ENCODE measurements at regions not wholly inside any gene's neighbourhood (a gene's known extent, or its start where the extent isn't known, plus 50 kb on each side); places are given as distances from the start of the nearest gene placed in this dataset.
A peak's percentile ranks its signal among the peaks of the same experiment; 100 is the strongest.

DNA sequence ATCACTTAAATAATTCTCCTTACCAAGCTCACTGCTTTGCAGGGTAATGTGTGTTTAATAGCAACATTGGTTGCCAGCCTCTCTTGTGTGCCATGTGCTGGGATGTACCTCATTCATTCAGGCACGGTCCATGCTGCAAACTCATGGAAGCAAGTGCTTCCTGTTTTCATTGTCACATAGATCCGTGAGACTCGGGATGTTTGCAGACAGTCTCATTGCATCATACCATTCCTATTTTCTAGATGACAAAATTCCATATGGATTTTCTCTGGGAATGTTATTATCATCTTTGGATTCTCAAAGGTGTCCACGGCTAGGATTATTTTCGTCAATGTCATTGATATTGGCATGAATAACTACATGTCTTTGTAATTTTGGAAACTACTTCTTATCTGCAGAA lies 60.0 kb upstream of the HDAC4 start:
- DNase-seq = no peak

DNA sequence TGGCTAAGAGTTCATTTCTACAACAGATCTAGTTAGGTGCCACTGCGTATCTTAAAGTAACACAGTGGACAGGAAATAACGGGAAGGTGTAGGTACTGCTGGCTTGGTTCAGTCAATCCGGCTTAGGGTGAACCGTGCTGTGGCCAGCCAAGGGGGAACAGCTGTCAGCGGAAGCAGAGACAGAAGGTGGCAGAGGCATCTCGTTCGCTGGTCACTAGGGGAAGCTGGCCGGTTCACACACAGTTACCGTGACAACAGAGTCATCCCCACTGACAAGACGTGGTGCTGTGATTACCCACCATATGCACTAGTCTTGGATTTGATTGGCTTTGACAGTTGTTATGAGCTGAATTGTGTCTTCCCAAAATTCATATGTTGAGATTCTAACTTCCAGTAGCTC lies 58.8 kb upstream of the HDAC4 start:
- peak in 1 of 2 donors; percentile 4 for DNase-seq

DNA sequence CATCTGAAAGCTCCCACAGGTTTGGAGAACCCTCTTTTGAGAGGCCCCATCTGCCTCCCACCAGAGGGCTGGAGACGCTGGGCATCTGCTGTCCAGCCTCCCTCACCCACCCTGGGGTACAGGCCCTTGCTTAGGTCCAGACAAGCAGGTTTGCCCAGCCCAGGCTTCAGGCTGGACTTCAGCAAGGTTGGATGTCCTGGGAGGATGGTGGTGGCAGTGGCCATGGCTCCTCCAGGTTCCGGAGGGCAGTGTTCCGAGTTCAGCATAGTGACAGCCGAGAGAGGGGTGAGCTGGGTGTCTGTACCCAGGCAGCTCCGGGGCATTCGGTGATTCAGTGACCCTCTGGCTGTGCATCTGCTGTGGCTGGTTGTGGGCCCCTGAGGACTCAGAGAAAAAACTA lies 58.2 kb upstream of the HDAC4 start:
- DNase-seq = peak in 1 of 2 donors; percentile 8

DNA sequence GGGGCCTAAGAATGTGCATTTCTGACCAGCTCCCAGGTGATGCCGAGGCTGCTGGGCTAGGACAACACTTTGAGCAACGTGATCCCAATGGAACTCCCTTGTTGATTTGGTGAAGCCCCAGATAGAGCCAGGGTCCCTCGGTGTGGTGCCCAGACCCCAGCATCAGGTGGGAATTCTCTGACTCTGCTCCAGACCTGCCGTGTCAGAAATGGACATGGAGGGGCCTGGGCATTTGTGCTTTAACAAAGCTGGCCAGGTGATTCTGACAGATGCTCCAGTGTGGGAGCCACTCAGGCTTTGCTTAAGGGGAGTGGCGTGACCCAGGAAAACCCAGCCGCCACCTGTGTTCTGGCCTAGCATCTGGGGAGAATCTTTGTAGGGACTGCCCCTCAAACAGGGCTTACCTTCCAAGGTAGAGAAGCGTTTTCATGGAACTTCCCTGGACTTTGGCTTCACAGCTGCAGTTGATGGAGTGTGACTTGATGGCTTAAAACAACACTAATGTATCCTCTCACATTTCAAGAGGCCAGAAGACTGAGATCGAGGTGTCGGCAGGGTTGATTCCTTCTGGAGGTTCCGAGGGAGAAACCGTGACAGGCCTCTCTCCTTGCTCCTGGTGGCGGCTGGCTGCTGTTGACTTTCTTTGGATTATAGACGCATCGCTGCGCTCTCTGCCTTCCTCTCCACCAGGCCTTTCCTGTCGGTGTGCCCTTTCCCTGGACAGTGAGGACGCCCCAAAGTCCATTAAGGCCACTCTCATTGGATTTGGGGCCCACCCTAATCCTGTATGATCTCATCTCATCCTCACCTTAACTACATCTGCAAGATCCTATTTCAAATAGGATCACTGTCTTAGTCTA lies 57.0 kb upstream of the HDAC4 start:
- DNase-seq = peak in 1 of 2 donors; percentile 5

DNA sequence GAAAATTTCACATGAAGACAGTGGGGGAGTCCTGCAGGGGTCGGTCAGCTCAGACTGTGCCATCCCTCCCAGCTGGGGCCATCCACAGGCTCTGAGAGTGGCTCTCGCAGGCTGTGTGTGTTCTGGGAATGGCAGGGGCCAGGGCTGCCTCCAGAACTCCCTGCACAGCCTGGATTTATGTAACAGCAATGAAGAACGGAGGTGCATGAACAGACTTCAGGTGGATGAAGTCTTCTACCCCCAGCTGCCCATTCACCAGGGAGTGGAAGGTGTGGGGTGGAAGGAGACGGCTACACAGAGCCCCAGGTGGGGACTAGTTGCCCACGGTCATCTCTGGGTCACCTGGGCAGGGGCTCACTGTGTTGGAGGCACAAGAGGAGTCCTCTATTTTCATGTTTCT lies 56.1 kb upstream of the HDAC4 start:
- peak in 1 of 2 donors; percentile 7 for DNase-seq

DNA sequence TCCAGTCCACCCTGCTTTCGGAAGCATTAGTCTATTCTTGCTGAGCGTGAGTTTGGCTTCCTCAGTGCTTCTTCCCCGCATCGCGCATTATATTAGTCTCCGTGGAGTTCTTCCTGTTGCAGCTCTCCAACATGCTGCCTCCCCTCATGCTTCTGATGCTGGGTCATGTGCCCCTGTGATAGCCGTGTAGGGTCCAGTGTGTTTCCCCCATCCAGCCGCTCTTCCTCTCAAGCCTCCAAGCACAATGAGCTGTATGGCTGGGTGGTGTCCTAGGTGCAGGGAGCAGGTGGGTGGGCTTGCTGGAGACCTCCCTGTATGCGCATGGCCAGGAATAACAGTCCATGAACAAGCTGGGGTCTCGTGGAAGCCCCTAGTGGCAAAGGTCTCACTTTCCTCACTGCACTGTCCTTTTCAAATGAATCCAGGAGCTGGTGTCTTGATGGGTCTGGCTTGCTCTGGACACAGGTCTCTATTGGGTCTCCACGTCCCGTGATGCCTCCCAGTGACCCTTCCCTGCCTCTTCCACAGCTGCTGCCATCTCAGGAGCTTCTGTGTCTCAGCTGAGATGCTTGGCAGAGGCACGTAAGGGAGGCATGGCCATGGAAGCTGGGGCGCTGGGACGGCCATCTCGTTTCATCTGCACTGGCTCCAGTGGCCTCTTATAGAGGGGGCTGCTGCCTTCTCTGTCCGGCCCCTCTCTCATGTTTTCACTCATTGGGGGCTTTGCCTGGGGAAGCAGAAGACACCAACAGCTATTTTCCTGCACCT lies 54.8 kb upstream of the HDAC4 start:
- peak in 1 of 2 donors; percentile 6 for DNase-seq

DNA sequence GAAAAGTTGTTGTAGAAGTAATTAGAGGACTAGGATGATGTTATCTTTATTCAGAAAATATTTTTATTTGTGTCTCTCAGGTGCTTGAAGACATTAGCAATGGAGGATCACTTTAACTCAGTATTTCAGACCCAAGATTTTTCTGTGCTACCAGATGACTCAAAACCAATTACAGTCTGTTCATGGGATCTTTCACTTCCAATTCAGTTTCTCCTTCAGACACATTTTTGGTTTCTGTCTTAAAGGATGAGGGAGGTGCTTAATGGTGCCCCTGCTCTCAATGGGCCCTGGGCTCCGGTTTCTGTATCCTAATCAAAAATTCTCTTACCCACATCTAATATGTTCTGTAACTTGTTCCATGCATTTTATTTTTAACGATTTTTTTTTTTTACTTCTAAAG lies 53.7 kb upstream of the HDAC4 start:
- DNase-seq = no peak
